ENCODE measurements at regions not wholly inside any gene's neighbourhood (a gene's known extent, or its start where the extent isn't known, plus 50 kb on each side); places are given as distances from the start of the nearest gene placed in this dataset.

DNA sequence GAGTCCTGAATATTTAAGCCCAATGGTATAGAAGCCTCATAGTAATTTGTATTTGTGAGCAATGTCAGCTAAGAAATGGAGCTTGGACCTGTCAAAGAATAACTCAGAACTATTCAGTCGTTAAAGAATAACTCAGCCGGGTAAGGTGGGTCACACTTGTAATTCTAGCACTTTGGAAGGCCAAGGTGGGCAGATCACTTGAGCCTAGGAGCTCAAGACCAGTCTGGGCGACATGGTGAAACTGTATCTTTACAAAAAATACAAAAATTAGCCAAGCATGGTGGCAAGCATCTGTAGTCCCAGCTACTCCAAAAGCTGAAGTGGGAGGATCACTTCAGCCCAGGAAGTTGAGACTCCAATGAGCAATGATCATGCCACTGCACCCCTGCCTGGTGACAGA, 1526.5 kb downstream of the LRRC4C start (continued):
- TF ChIP-seq NFXL1 (CRISPR knock-in tag; IDR thresholded peaks at IDR 0.05): no peak
- no peak for TF ChIP-seq CBX2 (IDR thresholded peaks at IDR 0.05; ENCODE audit: insufficient read depth, low read length, poor library complexity, severe bottlenecking)
- TF ChIP-seq TARDBP (IDR thresholded peaks at IDR 0.05): no peak
- TF ChIP-seq, protein P1, sequence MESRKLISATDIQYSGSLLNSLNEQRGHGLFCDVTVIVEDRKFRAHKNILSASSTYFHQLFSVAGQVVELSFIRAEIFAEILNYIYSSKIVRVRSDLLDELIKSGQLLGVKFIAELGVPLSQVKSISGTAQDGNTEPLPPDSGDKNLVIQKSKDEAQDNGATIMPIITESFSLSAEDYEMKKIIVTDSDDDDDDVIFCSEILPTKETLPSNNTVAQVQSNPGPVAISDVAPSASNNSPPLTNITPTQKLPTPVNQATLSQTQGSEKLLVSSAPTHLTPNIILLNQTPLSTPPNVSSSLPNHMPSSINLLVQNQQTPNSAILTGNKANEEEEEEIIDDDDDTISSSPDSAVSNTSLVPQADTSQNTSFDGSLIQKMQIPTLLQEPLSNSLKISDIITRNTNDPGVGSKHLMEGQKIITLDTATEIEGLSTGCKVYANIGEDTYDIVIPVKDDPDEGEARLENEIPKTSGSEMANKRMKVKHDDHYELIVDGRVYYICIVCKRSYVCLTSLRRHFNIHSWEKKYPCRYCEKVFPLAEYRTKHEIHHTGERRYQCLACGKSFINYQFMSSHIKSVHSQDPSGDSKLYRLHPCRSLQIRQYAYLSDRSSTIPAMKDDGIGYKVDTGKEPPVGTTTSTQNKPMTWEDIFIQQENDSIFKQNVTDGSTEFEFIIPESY (CRISPR knock-in tag; IDR thresholded peaks at IDR 0.05): no peak

DNA sequence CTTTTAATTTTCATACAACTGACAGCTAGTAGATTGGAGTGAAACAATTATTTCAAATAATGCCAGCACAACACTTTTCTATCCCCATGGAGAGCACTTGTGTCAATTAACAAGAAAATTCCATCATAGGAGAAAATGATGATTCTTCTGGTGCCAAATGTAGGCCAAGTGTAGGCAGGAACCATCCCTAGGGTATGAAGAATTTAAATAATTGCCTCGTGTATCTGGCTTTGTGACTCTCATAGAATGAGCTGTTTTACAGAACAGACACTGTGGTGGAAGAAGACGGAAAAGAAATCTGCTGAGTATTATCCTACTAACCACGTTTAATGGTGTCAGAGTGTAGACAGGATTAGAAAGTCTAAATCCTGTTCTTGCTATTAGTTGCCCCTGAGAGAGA, 1542.2 kb downstream of the LRRC4C start:
- in situ Hi-C loops (cut with MboI) (no loop called here), intact Hi-C loops (cut with micrococcal nuclease) (no loop called here)
- no peak overlapping the region for H3K4me3 ChIP-seq
- H3K36me3 ChIP-seq (ENCODE audit: control insufficient read depth, insufficient read depth, low read length): no peaks in the 10 kb centered on the region
- DNase-seq (ENCODE audit: extremely low read depth in 1 of 4, low spot score in 3 of 4) (no peak), FAIRE-seq (no peak), ATAC-seq (no peak)
- no TSS peak for BruUV-seq (replicated peaks)
- POLR2A ChIA-PET: no interaction called here
- no peaks in the 10 kb centered on the region for H3K27me3 ChIP-seq (ENCODE audit: control insufficient read depth in 2 of 2, insufficient read depth in 2 of 2, low read length in 2 of 2)
- CTCF ChIA-PET (ENCODE audit: low intra/inter-chr PET ratio): no interaction called here
- no peak overlapping the region for H3K9ac ChIP-seq (ENCODE audit: insufficient read depth in 1 of 2, low read depth in 2 of 2, low read length in 2 of 2)
- WGBS (ENCODE audit: insufficient coverage, low coverage, missing lambda C conversion rate): 3% methylated on average over 3 of the region's 3 CpGs
- H4K20me1 ChIP-seq (replicated peaks; ENCODE audit: control insufficient read depth, insufficient read depth, low read length): no peaks in the 10 kb centered on the region
- H3K79me2 ChIP-seq (ENCODE audit: control insufficient read depth, insufficient read depth, low read length): no peaks in the 10 kb centered on the region
- H3K4me1 ChIP-seq (replicated peaks in 1 of 2; ENCODE audit: control insufficient read depth in 2 of 2, insufficient read depth in 2 of 2, low read length in 2 of 2): no peaks in the 10 kb centered on the region
- H3K9me1 ChIP-seq (ENCODE audit: control insufficient read depth, insufficient read depth, low read length): no peaks in the 10 kb centered on the region
- TF ChIP-seq C11orf30 (IDR thresholded peaks at IDR 0.05; ENCODE audit: low read depth) (no peak), RFX1 (IDR thresholded peaks at IDR 0.05) (no peak), SIN3B (IDR thresholded peaks at IDR 0.05; ENCODE audit: low read depth) (no peak), HOXB6 (CRISPR knock-in tag; IDR thresholded peaks at IDR 0.05; ENCODE audit: borderline replicate concordance) (no peak), ARNT (IDR thresholded peaks at IDR 0.05) (no peak), ZNF79 (CRISPR knock-in tag; IDR thresholded peaks at IDR 0.05; ENCODE audit: low read depth) (no peak), HLTF (IDR thresholded peaks at IDR 0.05) (no peak), DNMT1 (IDR thresholded peaks at IDR 0.05) (no peak), MCM7 (IDR thresholded peaks at IDR 0.05) (no peak)
- TF ChIP-seq, protein P2, sequence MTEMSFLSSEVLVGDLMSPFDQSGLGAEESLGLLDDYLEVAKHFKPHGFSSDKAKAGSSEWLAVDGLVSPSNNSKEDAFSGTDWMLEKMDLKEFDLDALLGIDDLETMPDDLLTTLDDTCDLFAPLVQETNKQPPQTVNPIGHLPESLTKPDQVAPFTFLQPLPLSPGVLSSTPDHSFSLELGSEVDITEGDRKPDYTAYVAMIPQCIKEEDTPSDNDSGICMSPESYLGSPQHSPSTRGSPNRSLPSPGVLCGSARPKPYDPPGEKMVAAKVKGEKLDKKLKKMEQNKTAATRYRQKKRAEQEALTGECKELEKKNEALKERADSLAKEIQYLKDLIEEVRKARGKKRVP (CRISPR knock-in tag; IDR thresholded peaks at IDR 0.05): no peak
- TF ChIP-seq, protein P3, sequence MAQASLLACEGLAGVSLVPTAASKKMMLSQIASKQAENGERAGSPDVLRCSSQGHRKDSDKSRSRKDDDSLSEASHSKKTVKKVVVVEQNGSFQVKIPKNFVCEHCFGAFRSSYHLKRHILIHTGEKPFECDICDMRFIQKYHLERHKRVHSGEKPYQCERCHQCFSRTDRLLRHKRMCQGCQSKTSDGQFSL (CRISPR knock-in tag; IDR thresholded peaks at IDR 0.05): no peak
- TF ChIP-seq, protein P3 (tag; IDR thresholded peaks at IDR 0.05): no peak
- H3K27ac ChIP-seq (ENCODE audit: extremely low read depth, low read depth, low read length): no peak overlapping the region
- H2AFZ ChIP-seq (ENCODE audit: low read depth, low read length): no peak overlapping the region
- H3K4me2 ChIP-seq (ENCODE audit: insufficient read depth, low read length): no peak overlapping the region
- no peaks in the 10 kb centered on the region for H3K9me3 ChIP-seq (replicated peaks; ENCODE audit: control insufficient read depth, insufficient read depth, low read depth, low read length)
